ENCODE measurements at regions not wholly inside any gene's neighbourhood (a gene's known extent, or its start where the extent isn't known, plus 50 kb on each side); places are given as distances from the start of the nearest gene placed in this dataset.
A peak's percentile ranks its signal among the peaks of the same experiment; 100 is the strongest.

DNA sequence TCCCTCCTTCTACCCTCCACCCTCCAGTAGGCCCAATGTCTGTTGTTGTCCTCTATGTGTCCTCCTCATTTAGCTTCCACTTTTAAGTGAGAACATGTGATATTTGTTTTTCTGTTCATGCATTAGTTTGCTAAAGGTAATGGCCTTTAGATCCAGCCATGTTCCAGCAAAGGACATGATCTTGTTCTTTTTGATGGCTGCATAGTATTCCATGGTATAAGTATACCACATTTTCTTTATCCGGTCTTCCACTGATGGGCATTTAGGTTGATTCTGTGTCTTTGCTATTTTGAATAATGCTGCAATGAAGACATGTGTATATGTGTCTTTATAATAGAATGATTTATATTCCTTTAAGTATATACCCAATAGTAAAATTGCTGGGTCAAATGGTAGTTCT lies 232.5 kb upstream of the PRR16 start:
- DNase-seq (ENCODE audit: low spot score) = no peak

DNA sequence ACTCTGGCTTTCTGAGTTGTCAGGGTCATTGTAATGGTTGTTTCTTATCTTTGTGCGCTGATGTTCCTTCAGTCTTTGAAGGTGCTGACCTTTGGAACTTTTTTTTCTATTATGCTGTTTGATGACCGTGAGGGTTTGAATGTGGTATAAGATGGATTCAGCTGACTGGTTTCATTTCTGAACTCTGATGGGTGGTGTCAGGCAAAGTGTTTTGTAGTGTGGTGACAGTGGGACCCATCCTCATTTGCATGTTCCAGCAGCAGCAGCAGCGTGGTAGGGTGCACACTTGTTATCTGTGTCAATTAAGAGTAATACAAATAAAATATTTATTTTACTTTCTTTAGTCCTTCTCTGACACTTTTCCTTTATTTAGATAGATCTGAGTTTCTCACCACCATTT lies 227.7 kb upstream of the PRR16 start:
- DNase-seq (ENCODE audit: low spot score) = peak; percentile 41

DNA sequence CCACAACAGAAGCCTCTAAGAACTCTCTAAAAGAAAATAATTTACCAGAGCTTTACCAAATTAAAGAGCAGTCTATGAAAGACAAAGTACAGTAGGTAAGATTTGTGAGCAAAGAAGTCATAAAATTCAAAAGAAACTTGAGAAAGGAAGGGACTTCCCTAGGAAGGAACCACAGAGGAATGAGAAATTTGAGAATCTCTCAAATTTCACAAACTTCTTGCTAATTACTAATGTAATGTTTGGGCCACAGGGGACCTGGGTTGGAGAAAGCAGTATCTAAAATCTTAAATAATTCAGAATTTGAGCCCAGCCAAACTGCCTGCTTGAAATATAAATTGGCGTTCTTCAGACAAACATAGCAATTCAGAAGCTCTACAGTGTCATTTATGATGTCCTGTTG lies 225.0 kb upstream of the PRR16 start:
- no peak for DNase-seq (ENCODE audit: low spot score)

- no peak for DNase-seq (ENCODE audit: low spot score)
Observed at GRCh38 chr5:120240706-120241105, 223.4 kb upstream of the PRR16 start.

DNA sequence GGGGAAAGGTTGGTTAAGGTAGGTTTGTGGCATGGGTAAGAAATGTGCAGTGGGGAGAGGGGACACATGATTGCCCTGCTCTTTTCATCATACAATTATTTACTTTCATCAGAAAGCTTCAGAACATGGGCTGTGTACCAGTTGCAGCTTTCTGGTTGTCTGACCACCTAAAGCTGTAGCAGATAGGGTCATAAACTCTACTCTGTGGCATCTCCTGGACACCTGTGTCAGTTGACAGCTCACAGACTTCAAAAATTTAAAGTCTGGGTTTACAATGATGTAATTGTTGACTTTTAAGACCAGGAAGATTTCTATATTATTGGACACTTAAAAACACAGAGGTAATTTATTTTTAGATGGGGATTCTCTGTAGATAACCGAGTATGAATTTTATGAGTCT lies 222.7 kb upstream of the PRR16 start:
- no peak for DNase-seq (ENCODE audit: low spot score)

DNA sequence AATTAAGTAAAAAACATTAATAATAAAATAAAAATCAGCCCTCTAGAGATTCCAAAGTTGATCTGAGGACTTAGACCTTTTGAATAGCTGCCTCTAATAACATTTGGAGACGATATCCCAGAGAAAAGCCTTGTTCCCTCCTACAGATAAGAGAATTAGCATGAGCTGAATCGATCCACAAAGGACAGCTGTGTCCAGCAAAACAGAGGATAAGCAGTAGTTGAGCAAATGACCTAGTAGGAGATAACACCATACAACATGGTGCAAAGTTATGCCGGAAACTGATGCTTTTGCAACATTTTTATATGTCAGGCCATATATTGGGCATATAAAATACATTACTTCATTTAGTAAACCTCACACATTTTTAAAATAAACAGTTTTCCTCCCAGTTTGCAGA lies 212.2 kb upstream of the PRR16 start:
- no peak for DNase-seq (ENCODE audit: low spot score)

GRCh38 chr5:120252839-120253238 lies 211.3 kb upstream of the PRR16 start:
- DNase-seq (ENCODE audit: low spot score) = no peak

GRCh38 chr5:120254385-120254784 lies 209.7 kb upstream of the PRR16 start:
- no peak for DNase-seq (ENCODE audit: low spot score)

DNA sequence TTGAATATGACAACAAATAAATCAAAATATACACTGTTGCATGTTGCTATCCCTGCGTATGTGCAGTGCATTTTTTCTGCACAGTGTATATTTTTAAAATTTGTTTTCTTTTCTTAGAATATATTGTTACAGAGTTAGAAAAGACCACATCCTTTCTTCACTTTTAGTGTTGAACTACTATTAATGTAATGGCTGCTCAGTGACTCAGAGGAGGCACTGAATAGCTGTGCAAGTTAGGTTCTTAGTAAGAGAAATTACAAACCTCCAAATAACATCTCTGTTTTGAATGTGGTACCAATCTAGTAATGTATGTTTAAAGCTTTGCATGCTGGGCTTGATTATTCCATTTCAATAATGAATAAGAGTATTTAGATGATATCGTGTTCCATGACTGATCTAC lies 208.9 kb upstream of the PRR16 start:
- DNase-seq (ENCODE audit: low spot score) = no peak

DNA sequence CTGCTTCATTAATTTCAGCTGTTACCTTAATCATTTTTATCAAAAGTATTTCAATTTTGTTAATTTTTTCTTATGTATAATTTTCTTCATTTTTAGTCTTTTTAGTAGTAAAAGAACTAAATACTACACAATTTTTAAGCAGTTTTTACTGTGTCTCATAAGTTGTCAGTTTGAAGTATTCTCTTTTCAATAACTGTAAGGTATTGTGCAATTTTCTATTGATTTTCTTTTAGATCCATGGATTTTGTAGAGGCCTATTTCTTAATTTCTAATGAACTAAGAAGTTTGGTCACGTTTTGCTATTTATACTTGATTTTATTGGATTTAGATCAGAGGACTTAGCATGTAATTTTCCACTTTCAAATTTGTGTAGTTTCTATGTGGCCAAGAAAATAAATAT lies 207.7 kb upstream of the PRR16 start:
- DNase-seq (ENCODE audit: low spot score) = no peak

DNA sequence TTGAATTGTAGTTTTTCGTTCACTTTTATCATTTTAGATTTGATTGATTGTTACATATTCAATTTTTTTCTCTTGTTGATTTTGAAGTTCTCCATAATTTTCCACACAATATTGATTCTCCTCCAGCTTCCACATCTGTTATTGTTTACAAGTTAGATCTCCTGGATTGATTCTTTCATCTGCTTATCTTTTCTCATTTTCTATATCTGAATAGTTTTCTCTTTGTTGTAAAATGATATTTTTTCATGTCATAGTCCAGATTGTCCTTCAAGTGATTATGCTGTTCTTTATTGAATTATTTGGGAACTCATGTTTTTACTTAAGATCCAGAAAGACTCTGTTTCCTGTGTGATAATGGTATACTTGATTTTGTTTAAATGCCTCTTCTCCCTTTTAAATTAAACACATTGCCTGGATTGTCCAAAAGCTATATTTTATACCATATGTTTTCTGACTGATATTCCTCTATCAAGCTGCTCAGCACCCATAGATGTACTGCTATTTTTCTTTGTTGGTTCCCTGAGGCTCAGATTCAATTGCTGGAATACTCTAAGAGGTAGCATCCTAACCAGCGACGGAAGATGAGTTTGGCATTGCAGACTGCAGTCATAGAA lies 206.6 kb upstream of the PRR16 start:
- no peak for DNase-seq (ENCODE audit: low spot score)

GRCh38 chr5:120258123-120258522 lies 206.0 kb upstream of the PRR16 start:
- peak; percentile 21 for DNase-seq (ENCODE audit: low spot score)

GRCh38 chr5:120260651-120261050 lies 203.4 kb upstream of the PRR16 start:
- no peak for DNase-seq (ENCODE audit: low spot score)

- DNase-seq (ENCODE audit: low spot score) = no peak
Observed at GRCh38 chr5:120270498-120270897, 193.6 kb upstream of the PRR16 start.

GRCh38 chr5:120293796-120294195 lies 170.3 kb upstream of the PRR16 start:
- no peak for DNase-seq (ENCODE audit: low spot score)

DNA sequence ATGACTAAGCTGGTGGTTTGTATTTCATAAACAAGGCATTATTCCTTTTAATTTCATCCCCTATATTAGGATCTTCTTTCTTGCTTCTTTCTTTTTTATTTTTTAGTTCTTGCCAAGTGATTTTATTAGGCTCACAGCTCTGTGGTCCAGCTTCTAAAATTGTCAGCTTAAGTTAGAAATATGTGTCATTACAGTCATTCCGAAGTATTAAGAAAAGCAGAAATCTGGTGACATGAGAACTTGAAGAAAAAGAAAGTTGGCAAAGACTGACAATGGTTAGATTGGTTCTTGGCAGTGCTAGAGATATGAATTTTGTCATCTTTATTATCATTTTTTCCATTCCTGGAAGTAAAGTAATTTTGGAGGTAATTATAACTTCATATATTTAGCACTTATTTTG lies 166.5 kb upstream of the PRR16 start:
- no peak for DNase-seq (ENCODE audit: low spot score)

DNA sequence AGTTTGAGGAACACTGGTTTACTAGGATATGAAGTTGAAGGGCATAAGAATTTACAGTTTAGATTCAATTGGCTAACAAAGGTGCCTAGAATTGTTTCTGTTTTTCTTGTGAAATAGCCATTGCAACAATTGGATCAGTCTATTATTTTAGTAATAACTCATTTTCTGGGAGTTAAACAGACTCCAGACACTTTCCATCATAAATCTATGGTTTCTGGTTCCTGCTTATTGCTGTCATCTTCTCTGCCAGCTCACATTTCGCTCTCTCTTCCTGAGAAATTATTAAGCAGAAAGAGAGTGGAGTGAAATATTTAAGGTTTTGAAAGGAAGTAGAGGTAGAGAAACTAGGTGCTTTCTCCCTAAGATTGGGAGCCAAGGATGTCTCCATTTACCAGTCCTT lies 165.1 kb upstream of the PRR16 start:
- no peak for DNase-seq (ENCODE audit: low spot score)

- no peak for DNase-seq (ENCODE audit: low spot score)
Observed at GRCh38 chr5:120304663-120305062, 159.4 kb upstream of the PRR16 start.

- no peak for DNase-seq (ENCODE audit: low spot score)
Observed at GRCh38 chr5:120306303-120306702, 157.8 kb upstream of the PRR16 start.

- no peak for DNase-seq (ENCODE audit: low spot score)
Observed at GRCh38 chr5:120314191-120314590, 149.9 kb upstream of the PRR16 start.

- no peak for DNase-seq (ENCODE audit: low spot score)
Observed at GRCh38 chr5:120320626-120321025, 143.5 kb upstream of the PRR16 start.

DNA sequence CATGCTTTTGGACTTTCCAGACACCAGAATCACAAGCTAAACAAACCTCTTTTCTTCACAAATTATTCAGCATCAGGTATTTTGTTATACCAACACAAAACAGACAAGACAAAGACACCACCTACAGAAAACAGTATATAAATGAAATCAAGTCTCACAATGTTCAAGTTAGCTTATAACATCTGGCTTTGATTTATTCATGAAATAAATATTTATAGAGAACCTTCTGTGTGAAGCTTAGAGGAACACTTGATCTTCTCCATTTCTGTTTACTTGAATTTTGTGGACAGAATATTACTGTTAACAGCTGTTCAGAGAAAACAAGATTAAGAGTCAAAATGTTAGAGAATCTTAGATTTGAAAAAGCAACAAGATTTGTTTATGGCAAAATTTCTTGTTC lies 137.4 kb upstream of the PRR16 start:
- DNase-seq (ENCODE audit: low spot score) = no peak

DNA sequence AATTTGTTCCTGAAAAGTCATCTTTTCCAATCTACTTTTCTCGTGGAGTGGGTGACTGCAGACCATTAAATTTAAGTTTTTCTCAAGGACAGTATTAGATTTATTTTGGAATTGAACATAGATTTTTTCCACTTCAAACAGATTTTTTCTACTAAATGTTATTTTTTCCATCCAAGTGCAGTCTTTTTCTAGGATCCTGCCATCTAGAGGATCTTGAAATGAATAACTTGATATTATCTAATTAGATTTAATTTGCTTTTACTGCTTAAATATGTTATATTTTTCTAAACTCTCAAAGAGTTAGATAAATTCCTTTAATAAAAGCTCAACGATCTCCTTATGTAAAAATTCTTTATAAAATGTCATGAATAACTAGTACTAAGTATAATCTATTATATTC lies 136.9 kb upstream of the PRR16 start:
- DNase-seq (ENCODE audit: low spot score) = no peak

DNA sequence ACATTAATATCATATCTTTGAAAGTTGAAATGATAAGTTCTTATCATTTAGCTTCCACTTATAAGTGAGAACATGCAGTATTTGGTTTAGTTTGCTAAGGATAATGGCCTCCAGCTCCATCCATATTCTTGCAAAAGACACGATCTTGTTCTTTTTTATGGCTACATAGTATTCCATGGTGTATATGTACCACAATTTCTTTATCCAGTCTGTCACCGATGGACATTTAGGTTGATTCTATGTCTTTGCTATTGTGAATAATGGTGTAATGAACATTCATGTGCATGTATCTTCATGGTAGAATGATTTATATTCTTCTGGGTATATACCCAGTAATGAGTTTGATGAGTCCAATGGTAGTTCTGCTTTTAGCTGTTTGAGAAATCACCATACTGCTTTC lies 135.0 kb upstream of the PRR16 start:
- no peak for DNase-seq (ENCODE audit: low spot score)

DNA sequence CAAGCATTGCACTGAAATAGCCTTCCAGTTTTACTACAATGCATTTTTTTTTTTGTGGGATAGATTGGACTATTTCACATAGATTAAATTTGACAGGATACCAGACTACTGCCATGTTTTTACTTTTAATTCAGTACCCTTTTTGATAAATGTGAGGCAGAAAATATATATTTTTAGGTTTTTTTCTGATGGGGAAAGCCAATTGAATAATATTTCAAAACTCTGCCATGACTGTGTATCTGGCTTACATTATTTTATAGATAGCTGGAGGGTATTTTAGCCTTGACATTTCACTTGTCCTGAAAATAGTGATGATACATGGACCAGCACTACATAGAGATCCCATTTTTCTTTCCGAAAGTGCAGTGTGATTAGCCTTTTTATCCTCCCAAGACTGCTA lies 133.5 kb upstream of the PRR16 start:
- DNase-seq (ENCODE audit: low spot score) = no peak
